GM23248 (cell line): ENCODE measurements at regions not wholly inside any gene's neighbourhood (a gene's known extent, or its start where the extent isn't known, plus 50 kb on each side); places are given as distances from the start of the nearest gene placed in this dataset.

Experiments used
- DNase-seq: peaks from one replicate; pipeline ENCODE4 v3.0.0-alpha.2; 2015
- H2AFZ ChIP-seq: fragments of 200-600 bp; sonication (generic); 2 replicates; pipeline ENCODE4 v1.6.1; 2016; ENCODE audit warnings: antibody characterized with exemption
- H3F3A ChIP-seq: fragments of 200-600 bp; sonication (generic); 2 replicates; pipeline ENCODE4 v1.6.1; 2016; ENCODE audit warnings: mild to moderate bottlenecking, antibody characterized with exemption, mixed run types; ENCODE audit not compliant: insufficient read depth
- H3K27ac ChIP-seq: fragments of 200-600 bp; sonication (generic); 2 replicates; pipeline ENCODE4 v1.5.1; 2016; ENCODE audit warnings: mild to moderate bottlenecking
- H3K27me3 ChIP-seq: fragments of 200-600 bp; sonication (generic); replicated peaks from 2 replicates; pipeline ENCODE4 v1.6.1; 2016; ENCODE audit warnings: mild to moderate bottlenecking; ENCODE audit not compliant: insufficient read depth
- H3K36me3 ChIP-seq: fragments of 200-600 bp; sonication (generic); 2 replicates; pipeline ENCODE4 v1.6.1; 2016; ENCODE audit warnings: low read depth, mild to moderate bottlenecking
- H3K4me1 ChIP-seq: fragments of 200-600 bp; sonication (generic); 2 replicates; pipeline ENCODE4 v1.6.1; 2016; ENCODE audit warnings: mild to moderate bottlenecking; ENCODE audit not compliant: insufficient read depth
- H3K4me2 ChIP-seq: fragments of 200-600 bp; sonication (generic); one replicate; pipeline ENCODE4 v1.6.1; 2016; ENCODE audit warnings: mild to moderate bottlenecking; ENCODE audit not compliant: unreplicated experiment
- H3K4me3 ChIP-seq: fragments of 200-600 bp; sonication (generic); 2 replicates; pipeline ENCODE4 v1.5.1; 2016; ENCODE audit warnings: mild to moderate bottlenecking
- H3K79me2 ChIP-seq: fragments of 200-600 bp; sonication (generic); 2 replicates; pipeline ENCODE4 v1.6.1; 2016; ENCODE audit warnings: mild to moderate bottlenecking; ENCODE audit not compliant: insufficient read depth
- H3K9ac ChIP-seq: fragments of 200-600 bp; sonication (generic); 2 replicates; pipeline ENCODE4 v1.6.1; 2016; ENCODE audit warnings: mild to moderate bottlenecking
- H3K9me2 ChIP-seq: fragments of 200-600 bp; sonication (generic); 2 replicates; pipeline ENCODE4 v1.6.1; 2016; ENCODE audit warnings: mixed run types, mild to moderate bottlenecking, moderate library complexity; ENCODE audit not compliant: insufficient read depth
- H3K9me3 ChIP-seq: fragments of 200-600 bp; sonication (generic); one replicate; pipeline ENCODE4 v1.6.1; 2017; ENCODE audit warnings: low read depth
- H4K20me1 ChIP-seq: fragments of 200-600 bp; sonication (generic); 2 replicates; pipeline ENCODE4 v1.6.0; 2016; ENCODE audit not compliant: insufficient read depth
- EZH2 ChIP-seq: fragments of 200-600 bp; sonication (generic); IDR thresholded peaks from 2 replicates; pipeline ENCODE4 v1.6.1; 2018; ENCODE audit warnings: antibody characterized with exemption, mild to moderate bottlenecking; ENCODE audit not compliant: insufficient read depth, poor library complexity, severe bottlenecking
- EZH2phosphoT487 ChIP-seq: fragments of 200-600 bp; sonication (generic); IDR thresholded peaks from 2 replicates; pipeline ENCODE4 v1.6.1; 2018; ENCODE audit warnings: antibody characterized with exemption, moderate library complexity, mild to moderate bottlenecking, low read depth; ENCODE audit not compliant: insufficient read depth
- WGBS, 2 experiments: methylation state at CpG; one replicate each; pipeline ENCODE4 v1.1.6; 2015 to 2017; ENCODE audit warnings: low lambda C conversion rate in 2 of 2, low coverage in 1 of 2; ENCODE audit errors: missing lambda C conversion rate in 2 of 2; 5-methylcytosine and 5-hydroxymethylcytosine counted together
- in situ Hi-C: fragments of 300-500 bp; cut with MboI; formaldehyde crosslinking; loops from 2 replicates; pipeline ENCODE4 v1.15.0; 2020

GRCh38 chr18:29007986-29008654, 831.2 kb upstream of the CDH2 start:
- Histone ChIP-seq H3K79me2 (no peaks in the 10 kb centered on the region), H3K9me3 (no peaks in the 10 kb centered on the region), H3K4me2 (no peak overlapping the region), H3K9ac (no peak overlapping the region), H3K36me3 (no peaks in the 10 kb centered on the region), H3K4me3 (no peak overlapping the region), H3K27me3 (no peaks in the 10 kb centered on the region), H3K4me1 (no peaks in the 10 kb centered on the region), H3K27ac (no peak overlapping the region), H2AFZ (no peak overlapping the region), H3F3A (no peaks in the 10 kb centered on the region), H3K9me2 (no peaks in the 10 kb centered on the region), H4K20me1 (no peaks in the 10 kb centered on the region)
- in situ Hi-C loops = no loop called here
- WGBS, 2 experiments = 87 to 89% methylated on average over 2 of the region's 2 CpGs
- TF ChIP-seq EZH2phosphoT487 (no peak), EZH2 (no peak)
- DNase-seq = no peak

DNA sequence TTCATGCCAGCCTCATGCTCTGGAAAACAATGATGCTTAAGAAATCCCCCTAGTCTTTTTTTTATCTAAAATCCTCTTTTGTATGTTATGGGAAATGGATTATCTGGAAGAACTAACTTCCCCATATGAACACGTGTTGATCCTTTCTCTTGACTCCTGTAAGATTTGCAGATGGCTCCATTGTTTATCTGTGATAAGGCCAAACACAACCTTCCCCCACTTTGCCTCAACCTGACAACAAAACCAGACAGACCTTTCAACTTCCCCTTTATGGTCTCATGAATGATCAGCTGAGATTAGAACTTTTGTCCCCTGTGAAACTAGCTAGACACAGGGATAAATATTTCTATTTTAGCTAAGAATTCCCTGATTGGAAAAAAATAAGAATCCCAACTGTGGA, 828.0 kb upstream of the CDH2 start:
- H3K4me2 ChIP-seq = no peak overlapping the region
- no peaks in the 10 kb centered on the region for H4K20me1 ChIP-seq
- H3K27me3 ChIP-seq = no peaks in the 10 kb centered on the region
- 60 to 71% methylated on average over 1 of the region's 1 CpG for WGBS, 2 experiments
- H3K79me2 ChIP-seq = no peaks in the 10 kb centered on the region
- H3F3A ChIP-seq = peaks cover 2% of the 10 kb centered on the region; the same call in 1 of the 2 replicates
- TF ChIP-seq EZH2phosphoT487 = no peak
- DNase-seq = no peak
- no peaks in the 10 kb centered on the region for H3K9me3 ChIP-seq
- no peak overlapping the region for H3K27ac ChIP-seq
- in situ Hi-C loops = no loop called here
- no peaks in the 10 kb centered on the region for H3K9me2 ChIP-seq
- peaks cover 4% of the 10 kb centered on the region; the same call in 1 of the 2 replicates for H3K4me1 ChIP-seq
- peak overlapping the region; percentile 40; the same call in 1 of the 2 replicates for H2AFZ ChIP-seq
- H3K4me3 ChIP-seq = no peak overlapping the region
- no peaks in the 10 kb centered on the region for H3K36me3 ChIP-seq
- H3K9ac ChIP-seq = no peak overlapping the region

DNA sequence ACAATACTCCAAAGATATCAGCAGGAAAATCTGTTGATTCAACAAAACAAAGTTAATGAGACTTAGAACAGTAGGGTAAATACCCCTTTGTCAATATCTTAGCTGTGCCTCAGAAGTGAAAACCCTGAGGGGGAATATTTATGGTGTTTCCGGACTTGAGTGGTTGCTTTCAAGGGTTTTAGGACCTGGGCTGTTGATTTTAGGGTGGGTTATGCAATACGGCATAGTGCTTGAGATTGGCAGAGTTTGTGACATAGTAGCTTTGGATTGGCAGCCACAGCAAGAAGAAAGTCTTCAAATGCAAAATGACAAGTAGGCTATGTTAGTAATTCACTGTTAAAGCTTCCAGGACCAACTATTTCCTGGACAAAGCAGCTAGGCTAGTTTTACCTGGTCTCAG, 826.3 kb upstream of the CDH2 start:
- H3K9ac ChIP-seq = no peak overlapping the region
- H4K20me1 ChIP-seq = no peaks in the 10 kb centered on the region
- H3K27me3 ChIP-seq = no peaks in the 10 kb centered on the region
- peaks cover 17% of the 10 kb centered on the region for H3K4me1 ChIP-seq
- no peaks in the 10 kb centered on the region for H3K79me2 ChIP-seq
- TF ChIP-seq EZH2phosphoT487 (no peak), EZH2 (no peak)
- no peak overlapping the region for H2AFZ ChIP-seq
- no peak overlapping the region for H3K27ac ChIP-seq
- H3K36me3 ChIP-seq = no peaks in the 10 kb centered on the region
- in situ Hi-C loops = no loop called here
- 70 to 73% methylated on average over 2 of the region's 2 CpGs for WGBS, 2 experiments
- DNase-seq = no peak
- no peaks in the 10 kb centered on the region for H3K9me3 ChIP-seq
- no peak overlapping the region for H3K4me3 ChIP-seq
- H3K9me2 ChIP-seq = no peaks in the 10 kb centered on the region
- peaks cover 18% of the 10 kb centered on the region for H3F3A ChIP-seq
- no peak overlapping the region for H3K4me2 ChIP-seq

GRCh38 chr18:29002747-29003146, 825.8 kb upstream of the CDH2 start:
- Histone ChIP-seq H3K9me2 (no peaks in the 10 kb centered on the region), H3K27me3 (no peaks in the 10 kb centered on the region), H3K4me3 (no peak overlapping the region), H3K4me1 (peaks cover 17% of the 10 kb centered on the region), H3K36me3 (no peaks in the 10 kb centered on the region), H3K9me3 (no peaks in the 10 kb centered on the region), H4K20me1 (no peaks in the 10 kb centered on the region), H2AFZ (no peak overlapping the region), H3K27ac (no peak overlapping the region), H3K4me2 (no peak overlapping the region), H3F3A (peaks cover 18% of the 10 kb centered on the region), H3K79me2 (no peaks in the 10 kb centered on the region), H3K9ac (no peak overlapping the region)
- 69 to 72% methylated on average over 8 of the region's 8 CpGs for WGBS, 2 experiments
- DNase-seq = no peak
- in situ Hi-C loops = no loop called here
- TF ChIP-seq EZH2phosphoT487 (no peak), EZH2 (no peak)

DNA sequence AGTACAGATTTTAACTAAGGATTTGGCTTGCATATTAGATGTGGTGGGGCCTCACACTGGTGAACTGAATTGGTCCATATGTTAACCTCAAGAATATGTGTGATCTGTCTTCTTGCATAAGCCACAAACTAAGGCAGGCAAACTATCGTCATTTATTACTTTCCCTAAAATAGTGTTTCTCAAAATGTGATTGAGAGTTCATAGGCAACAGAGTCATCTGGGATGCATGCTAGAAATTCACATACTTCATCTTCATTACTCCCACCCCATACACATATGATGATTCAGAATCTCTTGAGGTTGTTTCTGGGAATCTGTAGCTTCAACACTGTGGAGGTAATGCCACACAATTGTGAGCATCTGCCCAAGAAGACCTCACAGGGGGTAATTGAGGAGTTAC, 822.8 kb upstream of the CDH2 start:
- Histone ChIP-seq H3K9me2 (no peaks in the 10 kb centered on the region), H3K4me2 (peak overlapping the region; percentile 2), H3K9ac (no peak overlapping the region), H2AFZ (0 out of 2 replicates have a peak overlapping the region, but pooled peaks have one; percentile 26), H3K27ac (peak overlapping the region; percentile 74), H3F3A (peaks cover 18% of the 10 kb centered on the region), H3K36me3 (no peaks in the 10 kb centered on the region), H3K9me3 (no peaks in the 10 kb centered on the region), H3K79me2 (no peaks in the 10 kb centered on the region), H3K27me3 (no peaks in the 10 kb centered on the region), H3K4me3 (no peak overlapping the region), H3K4me1 (peaks cover 17% of the 10 kb centered on the region), H4K20me1 (no peaks in the 10 kb centered on the region)
- WGBS, 2 experiments = 20 to 28% methylated on average over 1 of the region's 1 CpG
- DNase-seq = peak; percentile 73
- TF ChIP-seq EZH2 (no peak), EZH2phosphoT487 (no peak)
- in situ Hi-C loops = no loop called here
